Trophoblast cell (in vitro differentiated cells and primary cell): ENCODE measurements at regions not wholly inside any gene's neighbourhood (a gene's known extent, or its start where the extent isn't known, plus 50 kb on each side); places are given as distances from the start of the nearest gene placed in this dataset.
"Not testable (repeated sequence)": the region's sequence is repeated elsewhere in the genome, so short reads cannot be mapped to it uniquely, and the experiment has no call there.

Experiments used
- DNase-seq, 2 donors: peaks; one replicate each; pipeline ENCODE4 v3.0.0-alpha.2; 2016
- H2AFZ ChIP-seq: 2 replicates; pipeline ENCODE4 v1.6.1; 2013; ENCODE audit warnings: low read length, moderate library complexity, mild to moderate bottlenecking; ENCODE audit not compliant: insufficient read depth, poor library complexity
- H2AK5ac ChIP-seq: 2 replicates; pipeline ENCODE4 v1.6.1; 2013; ENCODE audit warnings: mild to moderate bottlenecking, low read length
- H2BK120ac ChIP-seq: 2 replicates; pipeline ENCODE4 v1.6.1; 2013; ENCODE audit warnings: low read length, mild to moderate bottlenecking, moderate library complexity; ENCODE audit not compliant: insufficient read depth, poor library complexity
- H2BK12ac ChIP-seq: 2 replicates; pipeline ENCODE4 v1.6.1; 2013; ENCODE audit warnings: mild to moderate bottlenecking, low read length, moderate library complexity
- H2BK5ac ChIP-seq: 2 replicates; pipeline ENCODE4 v1.6.1; 2013; ENCODE audit warnings: low read length, low read depth, moderate library complexity, mild to moderate bottlenecking; ENCODE audit not compliant: poor library complexity
- H3K14ac ChIP-seq: 2 replicates; pipeline ENCODE4 v1.6.1; 2013; ENCODE audit warnings: mild to moderate bottlenecking, low read length
- H3K18ac ChIP-seq: 2 replicates; pipeline ENCODE4 v1.6.1; 2013; ENCODE audit warnings: mild to moderate bottlenecking, low read length
- H3K23ac ChIP-seq: 2 replicates; pipeline ENCODE4 v1.6.1; 2013; ENCODE audit warnings: low read length
- H3K27ac ChIP-seq: 2 replicates; pipeline ENCODE4 v1.5.1; 2013; ENCODE audit warnings: low read depth, mild to moderate bottlenecking, inconsistent platforms, low read length, moderate library complexity
- H3K27me3 ChIP-seq: 2 replicates; pipeline ENCODE4 v1.6.1; 2013; ENCODE audit warnings: inconsistent platforms, mild to moderate bottlenecking, low read length, moderate library complexity; ENCODE audit not compliant: insufficient read depth
- H3K36me3 ChIP-seq, 2 experiments: 1 replicate in 1 of 2; 2 replicates in 1 of 2; pipeline ENCODE4 v1.6.1; 2013; ENCODE audit warnings: low read length in 2 of 2, mild to moderate bottlenecking in 2 of 2, moderate library complexity in 1 of 2; ENCODE audit not compliant: insufficient read depth in 2 of 2, control insufficient read depth in 1 of 2
- H3K4ac ChIP-seq: 2 replicates; pipeline ENCODE4 v1.6.1; 2013; ENCODE audit warnings: low read depth, mild to moderate bottlenecking, low read length, moderate library complexity
- H3K4me1 ChIP-seq, 2 experiments: 1 replicate in 1 of 2; 2 replicates in 1 of 2; pipeline ENCODE4 v1.6.1; 2013; ENCODE audit warnings: low read length in 2 of 2, mild to moderate bottlenecking in 2 of 2, moderate library complexity in 1 of 2; ENCODE audit not compliant: insufficient read depth in 2 of 2, control insufficient read depth in 1 of 2
- H3K4me2 ChIP-seq: 2 replicates; pipeline ENCODE4 v1.6.1; 2013; ENCODE audit warnings: inconsistent platforms, mild to moderate bottlenecking, low read length, moderate library complexity
- H3K4me3 ChIP-seq: 2 replicates; pipeline ENCODE4 v1.5.1; 2013; ENCODE audit warnings: mild to moderate bottlenecking, low read depth, low read length, inconsistent platforms
- H3K79me1 ChIP-seq: one replicate; pipeline ENCODE4 v1.6.1; 2013; ENCODE audit warnings: low read length
- H3K79me2 ChIP-seq: 2 replicates; pipeline ENCODE4 v1.6.1; 2013; ENCODE audit warnings: low read length, mild to moderate bottlenecking; ENCODE audit not compliant: control insufficient read depth, insufficient read depth, poor library complexity
- H3K9ac ChIP-seq: 2 replicates; pipeline ENCODE4 v1.6.1; 2013; ENCODE audit warnings: mild to moderate bottlenecking, low read length
- H3K9me3 ChIP-seq: 2 replicates; pipeline ENCODE4 v1.6.1; 2013; ENCODE audit warnings: low read depth, mild to moderate bottlenecking, control low read depth, inconsistent platforms, low read length; ENCODE audit not compliant: insufficient read depth
- H4K12ac ChIP-seq: 2 replicates; pipeline ENCODE4 v1.6.1; 2013; ENCODE audit warnings: low read depth, mild to moderate bottlenecking, low read length, moderate library complexity
- H4K8ac ChIP-seq: 2 replicates; pipeline ENCODE4 v1.6.1; 2013; ENCODE audit warnings: low read depth, mild to moderate bottlenecking, low read length, moderate library complexity
- H4K91ac ChIP-seq: one replicate; pipeline ENCODE4 v1.6.1; 2013; ENCODE audit warnings: low read depth, mild to moderate bottlenecking, low read length, moderate library complexity
- WGBS: extraction: QIAGEN DNeasy Blood & Tissue Kit; methylation state at CpG from one replicate; pipeline ENCODE4 v1.1.7; 2013; ENCODE audit warnings: missing lambda C conversion rate; ENCODE audit not compliant: insufficient read length, insufficient coverage; ENCODE audit errors: extremely low coverage; 5-methylcytosine and 5-hydroxymethylcytosine counted together

GRCh38 chr1:148246258-148246861 is 94.3 kb upstream of the NBPF11 start:
- not testable (repeated sequence) for H3K18ac ChIP-seq, H3K4me1 ChIP-seq, H3K4me2 ChIP-seq, H3K36me3 ChIP-seq, H3K4ac ChIP-seq, H4K12ac ChIP-seq, H3K9ac ChIP-seq, H4K8ac ChIP-seq, H3K27me3 ChIP-seq, H3K27ac ChIP-seq, H2AK5ac ChIP-seq, H3K79me1 ChIP-seq, H2BK12ac ChIP-seq, H2BK120ac ChIP-seq, H2AFZ ChIP-seq, H3K79me2 ChIP-seq, H2BK5ac ChIP-seq, DNase-seq, H3K9me3 ChIP-seq, H3K4me3 ChIP-seq, H3K14ac ChIP-seq, H4K91ac ChIP-seq, H3K23ac ChIP-seq
- no CpG with 5 or more reads among the region's 46 CpGs for WGBS

DNA sequence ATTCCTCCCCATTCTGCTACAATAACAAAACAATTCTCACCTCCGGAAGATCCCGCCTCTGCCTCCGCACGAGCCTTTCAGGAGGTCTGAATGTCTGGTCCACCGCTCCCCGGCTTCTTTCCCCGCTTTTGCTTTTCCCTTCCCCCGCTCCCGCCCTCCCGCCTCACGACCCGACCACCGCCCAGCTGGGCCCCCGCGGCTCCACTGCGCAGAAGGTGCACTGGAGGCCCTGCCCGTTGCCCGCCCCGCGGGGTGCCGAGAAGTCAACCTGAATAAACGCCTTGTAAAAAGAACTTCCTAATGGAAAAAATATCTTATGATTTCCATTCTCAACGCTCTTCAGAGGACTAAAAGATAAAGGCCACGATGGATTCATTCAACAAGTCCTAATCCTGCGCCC is 93.8 kb upstream of the NBPF11 start:
- WGBS, result no CpG with 5 or more reads among the region's 25 CpGs
- not testable (repeated sequence) for H2BK12ac ChIP-seq, H3K4me2 ChIP-seq, H3K4ac ChIP-seq, H2AFZ ChIP-seq, H3K79me2 ChIP-seq, H2BK120ac ChIP-seq, H2AK5ac ChIP-seq, H3K9me3 ChIP-seq, DNase-seq, H4K91ac ChIP-seq, H3K27ac ChIP-seq, H3K36me3 ChIP-seq, H3K79me1 ChIP-seq, H3K9ac ChIP-seq, H3K4me3 ChIP-seq, H3K18ac ChIP-seq, H3K14ac ChIP-seq, H2BK5ac ChIP-seq, H3K27me3 ChIP-seq, H3K4me1 ChIP-seq, H4K8ac ChIP-seq, H3K23ac ChIP-seq, H4K12ac ChIP-seq

GRCh38 chr1:148245443-148245842 is 93.4 kb upstream of the NBPF11 start:
- not testable (repeated sequence) for H3K4me1 ChIP-seq, H4K8ac ChIP-seq, H3K4ac ChIP-seq, H3K18ac ChIP-seq, H4K12ac ChIP-seq, H3K9ac ChIP-seq, H3K14ac ChIP-seq, H4K91ac ChIP-seq, H3K4me2 ChIP-seq, H3K4me3 ChIP-seq, H2BK120ac ChIP-seq, H3K23ac ChIP-seq, H3K79me1 ChIP-seq, H2BK12ac ChIP-seq, H3K79me2 ChIP-seq, H3K9me3 ChIP-seq, H3K36me3 ChIP-seq, H3K27me3 ChIP-seq, H2AK5ac ChIP-seq, H2AFZ ChIP-seq, DNase-seq, H2BK5ac ChIP-seq, H3K27ac ChIP-seq
- WGBS, result no CpG with 5 or more reads among the region's 6 CpGs

GRCh38 chr1:148233250-148233649 is 81.2 kb upstream of the NBPF11 start:
- not testable (repeated sequence) for DNase-seq, H3K27ac ChIP-seq, H3K23ac ChIP-seq, H4K91ac ChIP-seq, H4K12ac ChIP-seq, H3K9me3 ChIP-seq, H3K9ac ChIP-seq, H3K4ac ChIP-seq, H3K4me1 ChIP-seq, H2BK5ac ChIP-seq, H2AK5ac ChIP-seq, H3K14ac ChIP-seq, H3K27me3 ChIP-seq, H3K36me3 ChIP-seq, H4K8ac ChIP-seq, H3K4me2 ChIP-seq, H3K79me1 ChIP-seq, H2BK120ac ChIP-seq, H2BK12ac ChIP-seq, H3K79me2 ChIP-seq, H2AFZ ChIP-seq, H3K18ac ChIP-seq, H3K4me3 ChIP-seq
- WGBS, result no CpG with 5 or more reads among the region's 8 CpGs
